Jurkat, Clone E6-1 (cell line): ENCODE measurements at regions not wholly inside any gene's neighbourhood (a gene's known extent, or its start where the extent isn't known, plus 50 kb on each side); places are given as distances from the start of the nearest gene placed in this dataset.

Experiments used
- DNase-seq: peaks from one replicate; pipeline ENCODE4 v3.0.0-alpha.2; 2011; ENCODE audit warnings: low read depth, low spot score
- H3K4me3 ChIP-seq: 2 replicates; pipeline ENCODE4 v1.5.1; 2011; ENCODE audit warnings: mild to moderate bottlenecking, low read length, control low read depth, moderate library complexity

- no peak overlapping the region for H3K4me3 ChIP-seq
- no peak for DNase-seq
These were observed 531.5 kb upstream of the FRG1 start for GRCh38 chr4:189409158-189409557.

- no peak for DNase-seq
- no peak overlapping the region for H3K4me3 ChIP-seq
These were observed 526.7 kb upstream of the FRG1 start for GRCh38 chr4:189414021-189414420.

GRCh38 chr4:189420572-189420971 lies 520.1 kb upstream of the FRG1 start:
- no peak for DNase-seq

GRCh38 chr4:189436207-189436606 lies 504.5 kb upstream of the FRG1 start:
- no peak overlapping the region for H3K4me3 ChIP-seq
- no peak for DNase-seq

More at GRCh38 chr4:189420572-189420971, 520.1 kb upstream of the FRG1 start:
- no peak overlapping the region for H3K4me3 ChIP-seq

GRCh38 chr4:189440716-189441115 lies 500.0 kb upstream of the FRG1 start:
- no peak for DNase-seq
- no peak overlapping the region for H3K4me3 ChIP-seq

- DNase-seq: no peak
- no peak overlapping the region for H3K4me3 ChIP-seq
These were observed 497.3 kb upstream of the FRG1 start for GRCh38 chr4:189443341-189443740.

GRCh38 chr4:189445613-189446012 lies 495.1 kb upstream of the FRG1 start:
- H3K4me3 ChIP-seq: no peak overlapping the region
- no peak for DNase-seq

- DNase-seq: no peak
- no peak overlapping the region for H3K4me3 ChIP-seq
These were observed 476.9 kb upstream of the FRG1 start for GRCh38 chr4:189463734-189464133.

- no peak for DNase-seq
- no peak overlapping the region for H3K4me3 ChIP-seq
These were observed 446.3 kb upstream of the FRG1 start for GRCh38 chr4:189494407-189494806.

GRCh38 chr4:189497516-189497915 lies 443.2 kb upstream of the FRG1 start:
- no peak overlapping the region for H3K4me3 ChIP-seq
- no peak for DNase-seq

GRCh38 chr4:189497996-189498395 lies 442.7 kb upstream of the FRG1 start:
- no peak for DNase-seq
- no peak overlapping the region for H3K4me3 ChIP-seq

- DNase-seq: peak; percentile 21
- H3K4me3 ChIP-seq: no peak overlapping the region
These were observed 442.2 kb upstream of the FRG1 start for GRCh38 chr4:189498457-189498856.

- H3K4me3 ChIP-seq: no peak overlapping the region
- no peak for DNase-seq
These were observed 441.0 kb upstream of the FRG1 start for GRCh38 chr4:189499696-189500095.

- no peak overlapping the region for H3K4me3 ChIP-seq
- DNase-seq: no peak
These were observed 439.7 kb upstream of the FRG1 start for GRCh38 chr4:189500970-189501369.

- DNase-seq: no peak
- no peak overlapping the region for H3K4me3 ChIP-seq
These were observed 437.7 kb upstream of the FRG1 start for GRCh38 chr4:189502841-189503435.

- DNase-seq: no peak
- no peak overlapping the region for H3K4me3 ChIP-seq
These were observed 436.5 kb upstream of the FRG1 start for GRCh38 chr4:189504220-189504619.

- H3K4me3 ChIP-seq: no peak overlapping the region
- DNase-seq: no peak
These were observed 435.3 kb upstream of the FRG1 start for GRCh38 chr4:189505380-189505779.

- H3K4me3 ChIP-seq: no peak overlapping the region
- DNase-seq: no peak
These were observed 434.6 kb upstream of the FRG1 start for GRCh38 chr4:189506080-189506479.

- no peak for DNase-seq
- no peak overlapping the region for H3K4me3 ChIP-seq
These were observed 433.6 kb upstream of the FRG1 start for GRCh38 chr4:189507060-189507459.

GRCh38 chr4:189510601-189511000 lies 430.1 kb upstream of the FRG1 start:
- H3K4me3 ChIP-seq: no peak overlapping the region
- no peak for DNase-seq

- H3K4me3 ChIP-seq: no peak overlapping the region
- no peak for DNase-seq
These were observed 429.1 kb upstream of the FRG1 start for GRCh38 chr4:189511581-189511980.

- no peak for DNase-seq
These were observed 427.3 kb upstream of the FRG1 start for GRCh38 chr4:189513421-189513820.

More at GRCh38 chr4:189513421-189513820, 427.3 kb upstream of the FRG1 start:
- no peak overlapping the region for H3K4me3 ChIP-seq
